HG02610 (cell line): ENCODE measurements at regions not wholly inside any gene's neighbourhood (a gene's known extent, or its start where the extent isn't known, plus 50 kb on each side); places are given as distances from the start of the nearest gene placed in this dataset.
"Not testable (repeated sequence)": the region's sequence is repeated elsewhere in the genome, so short reads cannot be mapped to it uniquely, and the experiment has no call there.

Source experiments
- ATAC-seq: cut with Tn5 transposase; IDR thresholded peaks from one replicate; pipeline ENCODE4 v1.9.1; 2021; ENCODE audit warnings: mild to moderate bottlenecking, moderate library complexity; ENCODE audit not compliant: unreplicated experiment

DNA sequence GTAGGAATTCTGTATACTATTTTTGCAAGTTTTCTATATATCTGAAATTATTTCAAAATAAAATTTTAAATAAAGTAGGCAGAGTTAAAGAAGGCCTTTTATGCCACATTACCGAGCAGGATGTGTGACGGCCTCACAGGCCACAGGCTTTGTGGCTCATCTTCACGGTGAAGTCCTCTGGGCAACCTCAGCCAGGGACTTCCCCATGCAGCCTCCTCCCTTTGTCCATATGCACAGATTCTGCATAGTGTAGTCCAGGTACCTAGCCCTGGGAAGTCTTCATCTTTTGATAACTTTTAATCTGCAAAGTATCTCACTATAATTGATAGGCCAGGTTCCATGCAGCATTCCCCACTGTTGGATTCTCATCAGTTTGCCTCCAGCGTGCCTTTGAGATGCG, 62.8 kb downstream of the ARHGAP11B start:
- ATAC-seq, result not testable (repeated sequence)

DNA sequence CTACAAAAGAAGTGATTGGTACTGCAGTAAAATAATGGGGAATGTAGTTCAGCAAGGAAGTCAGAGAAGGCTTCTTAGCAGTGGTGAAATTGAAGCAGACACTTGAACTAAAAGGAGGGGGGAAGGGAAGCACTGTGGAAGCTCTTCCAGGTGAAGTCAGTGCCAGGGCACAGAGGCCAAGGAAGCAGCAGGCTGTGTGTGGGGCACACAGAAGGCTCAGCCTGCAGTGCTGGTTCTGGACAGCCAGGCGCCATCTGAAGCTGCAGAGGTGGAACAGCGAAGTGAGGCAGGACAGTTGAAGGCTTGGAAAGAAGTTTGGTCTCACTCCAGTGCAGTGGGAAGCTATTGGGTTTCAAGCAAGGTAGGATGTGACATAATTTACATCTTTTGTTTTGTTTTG, 64.2 kb downstream of the ARHGAP11B start:
- ATAC-seq, result not testable (repeated sequence)

DNA sequence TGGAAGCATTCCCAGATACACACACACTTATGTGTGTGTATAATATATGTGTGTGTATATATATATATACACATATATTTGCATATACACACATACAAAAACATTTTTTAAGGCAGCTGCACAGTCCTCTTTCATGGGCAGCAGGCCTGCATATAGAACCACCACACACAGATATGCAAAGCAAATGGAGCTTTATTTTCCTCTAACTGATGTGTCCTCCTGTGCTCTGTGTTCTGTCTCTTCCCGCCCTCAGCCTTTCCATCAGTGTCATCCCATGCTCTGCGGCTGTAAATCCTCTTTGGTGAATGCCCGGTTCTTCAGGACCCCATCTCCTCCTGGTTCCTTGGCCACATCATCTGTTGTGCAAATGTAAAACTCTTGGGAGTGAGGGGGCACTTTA, 69.9 kb downstream of the ARHGAP11B start:
- not testable (repeated sequence) for ATAC-seq

DNA sequence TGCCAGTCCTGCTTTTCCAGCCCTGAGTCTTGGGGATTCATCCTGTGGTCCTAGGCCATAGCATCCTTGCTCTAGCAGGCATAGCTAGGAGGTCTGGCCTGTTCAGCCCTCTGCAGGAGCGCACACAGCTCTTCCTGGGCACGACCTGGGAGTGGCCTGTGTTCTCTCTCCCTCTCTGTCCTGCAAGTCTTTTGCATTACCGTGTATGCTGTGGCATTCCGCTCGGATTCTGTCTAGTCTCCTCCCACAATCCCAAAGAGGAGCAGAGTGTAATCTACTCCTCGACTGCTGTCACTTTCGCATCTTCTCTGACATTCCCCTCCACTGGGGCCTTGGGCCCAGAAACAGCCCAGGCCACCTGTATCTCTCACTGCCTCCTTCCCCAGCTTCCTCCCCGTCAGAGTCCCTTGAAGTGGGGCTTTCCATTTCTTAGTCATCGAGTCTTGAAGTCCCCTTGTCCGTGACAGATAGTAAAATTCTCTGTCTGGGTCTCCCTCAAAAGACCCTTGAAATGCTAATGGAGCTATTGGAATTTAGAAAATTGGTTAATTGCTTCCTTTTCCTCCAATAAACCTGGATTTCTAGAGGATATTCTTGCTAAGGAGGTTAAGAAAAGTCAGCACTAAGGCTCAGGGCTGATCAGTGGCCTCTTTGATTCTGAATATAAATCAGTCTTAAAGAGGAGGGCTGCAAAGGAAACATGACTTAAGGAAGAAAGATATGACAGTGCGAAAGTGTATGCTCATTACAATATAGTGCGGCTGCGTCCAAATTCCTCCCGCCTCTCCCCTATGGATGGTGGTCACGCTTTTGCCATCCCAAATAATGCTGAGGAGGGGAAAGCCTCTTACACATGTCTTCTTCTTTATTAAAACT, 70.7 kb downstream of the ARHGAP11B start:
- ATAC-seq, result peak; percentile 89

DNA sequence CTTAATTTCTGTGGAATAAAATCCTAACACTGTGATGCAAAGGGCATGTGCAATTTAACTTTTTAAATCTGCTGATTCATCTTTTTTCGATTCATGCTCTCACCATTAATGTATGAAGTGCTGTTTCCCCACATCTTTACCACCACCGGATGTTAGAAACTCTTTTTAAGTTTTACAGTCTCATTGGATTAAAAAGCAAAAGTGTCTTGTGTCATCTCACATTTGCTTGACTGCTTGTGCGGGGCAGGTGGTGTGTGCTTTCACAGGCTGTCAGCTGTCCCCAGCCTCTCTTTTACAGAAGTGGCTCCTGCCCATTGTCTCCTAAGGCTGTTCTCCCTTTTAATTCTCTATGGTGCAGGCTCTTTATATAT, 71.4 kb downstream of the ARHGAP11B start:
- peak; percentile 61 for ATAC-seq

DNA sequence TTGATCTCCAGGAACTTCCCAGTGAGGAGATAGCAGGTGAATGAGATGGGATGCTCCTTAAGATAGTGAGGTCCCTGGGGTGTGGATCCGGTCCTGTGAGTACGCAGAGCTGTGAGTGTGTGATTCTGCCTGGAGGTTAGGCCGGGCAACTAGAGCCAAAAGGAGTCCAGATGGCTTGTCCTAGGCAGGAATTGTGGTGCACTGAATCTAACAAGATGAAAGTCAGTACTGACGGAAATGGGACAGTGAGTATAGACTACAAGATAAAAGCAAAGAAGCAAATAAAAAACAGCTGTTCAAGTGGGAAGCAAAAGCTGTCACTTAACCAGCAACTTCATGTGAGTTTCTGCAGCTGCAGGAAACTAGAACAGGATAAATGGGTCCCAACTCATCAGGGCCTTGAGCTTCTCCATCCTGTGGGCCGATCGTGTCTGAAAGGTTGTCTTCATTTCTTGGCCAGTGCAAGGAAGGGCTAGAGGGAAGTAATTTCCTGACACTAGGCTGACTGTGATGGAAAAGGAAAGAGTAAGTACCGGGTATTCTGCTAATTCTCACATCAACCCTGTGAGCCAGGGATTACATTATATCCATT, 74.2 kb downstream of the ARHGAP11B start:
- not testable (repeated sequence) for ATAC-seq

DNA sequence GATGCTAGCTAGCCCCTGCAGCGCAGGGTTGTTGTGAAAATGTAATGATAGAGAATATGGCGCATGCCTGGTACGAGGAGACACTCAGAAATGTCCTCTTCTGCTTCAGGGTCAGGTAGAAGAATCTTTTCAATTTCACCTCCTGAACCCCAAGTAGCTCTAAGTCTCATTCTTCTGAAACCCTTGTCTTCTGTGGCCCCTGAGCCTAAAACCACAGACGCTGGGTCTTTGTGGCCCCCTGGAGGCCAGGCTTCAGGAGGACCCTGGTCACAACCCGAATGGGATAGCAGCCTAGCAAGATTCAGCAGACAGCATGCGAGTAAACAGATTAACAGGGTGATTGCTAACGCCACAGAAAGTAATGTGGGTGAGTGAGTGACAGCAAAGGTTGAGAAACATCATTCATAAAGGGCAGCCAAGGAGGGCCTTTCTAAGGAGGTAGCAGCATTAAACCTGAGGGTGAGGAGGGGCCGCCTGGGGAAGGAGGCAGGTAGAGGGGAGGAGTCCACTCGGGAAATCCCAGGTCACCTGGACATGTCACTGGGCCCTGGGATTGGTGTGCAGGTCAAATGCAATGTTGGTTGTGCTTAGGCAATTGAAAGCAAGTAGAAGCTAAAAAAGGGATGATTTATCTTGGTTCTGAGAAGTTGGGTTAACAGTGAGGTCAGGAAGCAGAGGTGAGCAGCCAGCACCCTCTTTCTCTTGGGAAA, 82.2 kb downstream of the ARHGAP11B start:
- not testable (repeated sequence) for ATAC-seq

DNA sequence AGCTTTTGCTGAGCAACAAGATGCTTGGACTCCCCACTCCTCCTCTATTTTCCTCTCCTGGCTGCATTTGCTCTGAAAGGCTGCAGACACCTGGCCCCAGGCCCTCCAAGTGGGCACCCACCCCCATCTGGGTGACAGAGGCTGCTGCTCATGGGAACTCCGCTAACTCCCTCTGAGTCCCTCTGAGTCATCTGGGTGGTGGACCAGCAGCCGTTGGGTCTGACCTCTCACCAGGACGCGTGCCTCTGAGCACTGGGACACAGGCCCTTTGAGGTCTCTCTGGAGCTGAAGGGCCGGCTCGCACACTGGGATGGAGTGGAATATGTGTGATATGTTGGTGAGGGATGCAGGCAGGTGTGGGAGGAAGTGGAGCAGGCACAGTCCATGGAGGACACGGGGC, 82.9 kb downstream of the ARHGAP11B start:
- ATAC-seq, result not testable (repeated sequence)

DNA sequence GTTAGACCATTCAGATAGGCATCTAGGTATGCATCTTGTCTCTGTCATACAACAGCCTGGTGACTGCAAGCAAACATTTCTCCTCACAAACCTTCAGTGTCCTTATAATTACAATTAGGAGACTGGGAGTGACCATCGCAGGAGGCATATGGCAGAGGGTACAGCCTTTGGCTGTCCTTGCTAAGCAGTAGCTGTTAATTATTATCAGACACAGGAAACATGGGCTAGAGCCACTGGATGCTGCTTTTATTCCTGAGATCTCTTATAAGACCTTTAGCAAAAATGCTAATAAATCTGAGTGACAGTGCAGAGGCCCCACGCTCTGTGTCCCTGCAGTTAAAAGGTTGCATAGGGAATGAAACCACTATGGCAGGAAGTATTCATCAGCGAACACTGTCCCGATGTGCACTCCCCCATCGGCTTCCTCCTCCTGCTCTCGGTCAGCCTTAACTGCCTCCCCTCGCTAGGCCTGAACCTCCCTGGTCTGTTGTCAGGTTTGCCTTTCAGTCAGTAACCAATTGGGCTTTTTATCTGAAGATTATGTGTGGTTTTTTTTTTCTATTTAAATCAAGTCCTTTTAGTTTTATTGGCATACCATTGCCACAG, 92.2 kb downstream of the ARHGAP11B start:
- peak; percentile 48 for ATAC-seq

DNA sequence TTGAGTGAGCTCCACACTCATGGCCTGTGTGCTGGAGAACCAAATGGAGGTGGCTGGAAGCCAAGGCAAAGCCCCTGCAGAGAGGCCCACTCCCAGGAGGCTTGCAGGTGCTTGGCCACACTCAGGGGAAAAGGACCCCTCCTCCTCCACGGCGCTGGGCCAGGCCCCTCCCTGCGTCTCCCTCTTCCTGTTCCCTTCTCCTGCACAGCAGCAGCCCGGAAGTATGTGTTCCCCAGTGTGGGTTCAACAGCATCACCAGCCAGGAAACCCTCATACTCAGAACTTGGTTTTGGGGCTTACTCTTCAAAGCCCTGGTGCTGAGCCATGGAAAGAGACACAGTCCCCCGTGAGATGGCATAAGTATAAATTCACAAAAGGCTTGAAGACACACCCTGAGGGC, 93.4 kb downstream of the ARHGAP11B start:
- ATAC-seq, result not testable (repeated sequence)

DNA sequence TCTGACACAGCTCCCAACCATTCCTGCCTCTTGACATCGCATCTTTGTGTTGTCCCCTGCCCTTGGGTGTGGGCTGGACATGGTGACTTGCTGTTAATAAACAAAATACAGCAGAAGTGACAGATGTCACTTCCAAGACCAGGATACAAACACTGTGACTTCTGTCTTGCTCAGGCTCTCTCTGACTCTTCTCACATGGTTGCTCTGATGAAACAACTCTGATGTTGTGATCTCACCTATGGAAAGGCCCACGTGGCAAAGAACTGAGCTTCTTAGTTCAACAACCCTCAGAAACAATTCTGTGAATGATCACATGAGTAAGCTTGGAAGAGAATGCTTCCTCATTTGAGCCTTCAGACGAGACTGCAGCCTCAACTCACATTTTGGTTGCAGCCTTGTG, 94.9 kb downstream of the ARHGAP11B start:
- ATAC-seq, result not testable (repeated sequence)

DNA sequence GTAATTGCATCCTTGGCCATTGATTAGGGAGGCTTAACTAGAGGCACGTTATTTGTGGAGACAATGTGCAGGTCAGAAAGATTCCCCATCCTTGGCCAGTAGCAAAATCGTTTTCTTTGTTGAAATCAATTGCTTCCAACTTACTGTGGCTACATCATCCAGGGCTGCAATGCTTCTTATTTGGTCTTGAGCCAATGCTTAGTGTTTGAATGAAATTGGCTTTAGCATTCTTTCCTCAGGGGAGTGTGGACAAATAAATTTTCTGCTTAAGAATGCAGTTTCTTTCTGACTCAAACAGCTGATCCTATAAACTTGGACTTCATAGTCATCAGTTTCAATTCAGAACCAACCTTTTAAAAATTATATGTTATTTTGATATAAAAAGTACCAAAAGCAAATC, 95.6 kb downstream of the ARHGAP11B start:
- not testable (repeated sequence) for ATAC-seq

DNA sequence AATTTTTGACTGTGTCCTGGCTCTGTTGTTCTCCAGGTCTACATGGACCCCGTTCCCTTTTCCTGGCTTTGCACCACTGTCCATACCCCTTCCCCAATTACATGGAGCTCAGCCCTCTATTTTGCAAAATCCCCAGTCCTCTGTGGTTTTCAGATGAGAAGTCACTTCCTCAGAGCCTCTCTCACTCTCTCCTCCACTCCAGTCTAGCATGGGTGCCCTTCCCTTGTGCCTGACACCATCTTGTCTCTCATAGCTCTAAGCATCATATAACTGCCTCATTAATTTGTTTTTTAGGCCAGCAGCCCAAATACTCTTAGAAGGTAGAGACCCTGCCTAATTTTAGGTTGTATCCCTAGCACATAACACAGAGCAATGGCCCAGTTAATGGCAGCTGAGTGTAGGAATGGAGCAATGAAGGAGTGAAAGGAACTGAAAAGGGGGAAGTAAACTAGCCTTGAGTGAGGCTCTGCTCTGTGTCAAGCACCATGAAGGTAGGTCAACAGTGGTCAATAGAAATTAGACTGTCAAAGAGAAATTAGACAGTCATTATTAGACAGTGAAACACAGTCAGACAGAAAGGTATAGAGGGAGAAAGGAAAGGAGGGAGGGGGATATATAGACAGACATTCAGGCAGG, 97.7 kb downstream of the ARHGAP11B start:
- not testable (repeated sequence) for ATAC-seq

DNA sequence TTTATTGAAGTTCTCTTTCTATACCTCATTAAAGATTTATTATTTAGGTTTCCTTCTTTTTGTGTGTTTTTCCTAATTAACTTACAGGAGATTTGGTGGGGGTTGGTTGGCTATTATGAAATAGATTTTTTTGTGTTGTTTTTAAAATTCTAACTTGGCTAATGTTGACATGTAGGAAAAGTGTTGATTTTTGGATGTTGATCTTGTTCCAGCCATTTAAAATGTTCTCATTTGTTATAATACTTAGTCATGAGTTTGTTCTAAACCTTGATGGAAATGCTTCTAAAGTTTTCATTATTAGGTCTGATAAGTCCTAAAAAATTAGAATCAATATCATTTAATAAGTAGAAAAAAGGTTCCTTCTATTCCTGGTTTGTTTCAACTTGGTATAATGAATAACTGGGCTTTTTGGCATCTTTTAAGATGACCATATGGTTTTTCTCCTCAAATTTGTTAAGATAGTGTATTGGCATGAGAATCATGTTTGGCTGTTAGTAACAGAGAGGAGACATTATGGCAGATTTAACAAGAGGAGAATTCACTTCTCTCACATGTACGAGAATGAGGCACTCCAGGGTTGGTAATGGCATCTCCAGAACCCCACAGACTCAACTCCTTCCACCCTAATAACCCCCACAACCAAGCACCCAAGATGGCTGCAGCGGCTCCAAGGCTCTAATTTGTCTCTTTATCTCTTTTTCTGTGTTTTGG, 104.1 kb downstream of the ARHGAP11B start:
- not testable (repeated sequence) for ATAC-seq

DNA sequence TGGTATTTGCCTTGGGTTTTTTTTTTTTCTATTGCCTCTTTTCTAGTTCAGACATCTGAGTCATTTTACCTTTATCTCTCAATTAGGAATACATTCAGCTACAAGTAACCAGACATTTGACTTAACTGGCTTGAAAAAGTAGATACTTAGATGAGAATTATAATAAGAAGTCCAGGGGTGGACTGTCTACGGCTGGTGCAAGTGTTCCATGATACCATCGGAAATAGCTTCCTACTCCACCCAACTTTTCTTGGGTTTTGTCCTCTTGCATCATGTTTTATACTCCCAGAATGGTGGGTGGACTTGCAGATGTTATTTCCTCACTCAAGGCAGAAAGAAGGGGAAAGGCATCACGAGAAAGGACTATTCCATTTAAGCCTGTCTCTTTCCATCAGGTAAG, 104.7 kb downstream of the ARHGAP11B start:
- not testable (repeated sequence) for ATAC-seq

DNA sequence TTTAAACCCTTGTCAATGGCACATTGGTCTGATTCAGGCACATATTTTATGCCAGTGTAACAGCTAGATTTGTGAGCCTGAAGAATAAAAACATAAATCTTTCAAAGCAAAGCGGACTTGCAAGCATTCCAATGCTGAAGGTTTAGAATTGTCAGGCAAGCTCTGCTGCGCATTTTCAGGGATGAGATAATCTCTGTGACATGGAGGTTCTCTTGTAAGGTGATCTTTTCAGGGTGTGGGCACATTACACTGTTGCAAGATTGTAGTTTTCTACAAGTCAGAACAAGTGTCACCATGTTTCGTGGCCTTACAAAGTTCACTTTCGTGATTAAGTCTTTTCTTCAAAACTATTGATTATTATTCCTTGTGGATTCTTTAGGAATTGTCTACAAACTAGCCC, 106.2 kb downstream of the ARHGAP11B start:
- not testable (repeated sequence) for ATAC-seq

DNA sequence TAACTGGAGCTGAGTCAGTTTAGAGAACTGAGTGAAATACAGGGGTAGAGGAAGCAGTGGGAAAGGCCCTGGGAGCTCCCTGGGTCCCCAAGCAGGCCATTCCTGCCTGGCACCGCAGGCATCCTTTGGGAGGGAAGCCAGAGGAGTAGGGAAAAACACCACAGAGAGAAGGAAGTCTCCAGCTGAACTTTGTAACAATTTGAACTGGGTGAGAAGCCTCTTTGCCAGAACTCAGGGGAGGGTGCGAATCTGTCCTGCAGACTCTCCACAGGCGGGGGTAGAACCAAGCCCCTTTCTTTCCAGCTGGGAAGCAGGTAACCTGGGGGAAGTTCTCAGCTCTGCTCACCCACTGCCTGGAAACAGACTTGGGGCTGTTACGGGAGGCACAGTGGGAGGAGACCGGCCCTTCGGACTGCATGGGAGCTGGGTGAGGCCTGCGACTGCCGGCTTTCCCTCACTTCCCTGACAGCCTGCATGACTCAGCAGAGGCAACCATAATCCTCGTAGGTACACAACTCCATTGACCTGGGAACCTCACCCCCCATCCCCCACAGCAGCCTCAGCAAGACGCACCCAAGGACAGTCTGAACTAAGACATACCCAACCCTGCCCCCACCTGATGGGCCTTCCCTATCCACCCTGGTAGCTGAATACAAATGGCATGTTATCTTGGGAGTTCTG, 110.1 kb downstream of the ARHGAP11B start:
- ATAC-seq, result not testable (repeated sequence)

DNA sequence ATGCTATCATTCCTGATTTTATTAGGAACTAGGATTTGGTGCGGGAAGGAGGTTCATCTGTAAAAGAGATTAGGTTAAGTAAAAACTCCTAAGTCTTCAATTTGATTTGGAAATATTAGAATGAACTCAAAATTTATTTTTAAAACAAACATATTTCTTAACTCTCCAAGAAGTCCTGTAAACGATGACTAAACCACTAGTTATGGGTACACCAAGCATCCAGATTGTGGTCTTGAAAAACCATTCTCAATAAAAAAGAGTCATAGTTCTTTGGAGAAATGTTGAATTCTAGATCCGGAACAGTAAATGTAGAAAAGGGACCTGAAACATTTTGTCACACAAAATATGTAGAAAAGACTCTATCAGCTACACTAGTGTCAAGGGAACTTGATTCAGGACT, 116.9 kb downstream of the ARHGAP11B start:
- ATAC-seq, result not testable (repeated sequence)

DNA sequence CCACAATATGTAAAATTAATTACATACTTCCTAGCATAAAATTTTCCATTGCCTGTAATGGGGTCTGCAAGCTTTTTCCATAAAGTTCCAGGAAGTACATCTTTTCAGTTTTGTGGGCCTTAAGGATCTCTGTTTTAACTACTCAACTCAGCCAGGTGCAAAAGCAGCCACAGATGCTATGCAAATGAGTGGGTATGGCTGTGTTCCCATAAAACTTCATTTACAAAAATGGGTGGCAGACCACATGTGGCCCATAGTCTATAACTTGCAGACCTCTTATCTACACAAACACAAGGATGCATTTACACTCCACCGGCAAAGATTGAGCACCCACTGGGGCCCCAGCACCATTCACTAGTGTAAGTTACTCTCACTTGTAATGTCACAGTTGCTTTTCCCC, 123.1 kb downstream of the ARHGAP11B start:
- ATAC-seq, result not testable (repeated sequence)
